H9 (cell line): ENCODE measurements at regions not wholly inside any gene's neighbourhood (a gene's known extent, or its start where the extent isn't known, plus 50 kb on each side); places are given as distances from the start of the nearest gene placed in this dataset.

Source experiments
- DNase-seq: peaks from one replicate; pipeline ENCODE4 v3.0.0-alpha.2; 2017
- H2AFZ ChIP-seq: one replicate; pipeline ENCODE4 v1.6.1; 2013; ENCODE audit warnings: mild to moderate bottlenecking, low read length, control low read depth, moderate library complexity
- H2AK5ac ChIP-seq: 2 replicates; pipeline ENCODE4 v1.6.1; 2013; ENCODE audit warnings: low read length, control low read depth, mixed read lengths; ENCODE audit not compliant: insufficient read length
- H2BK120ac ChIP-seq: one replicate; pipeline ENCODE4 v1.6.1; 2013; ENCODE audit warnings: low read depth, mild to moderate bottlenecking, low read length, control low read depth, inconsistent platforms; ENCODE audit not compliant: poor library complexity, severe bottlenecking
- H2BK12ac ChIP-seq: 2 replicates; pipeline ENCODE4 v1.6.1; 2013; ENCODE audit warnings: low read length, control low read depth, mixed read lengths, low read depth; ENCODE audit not compliant: insufficient read length
- H2BK15ac ChIP-seq: 2 replicates; pipeline ENCODE4 v1.6.1; 2013; ENCODE audit warnings: low read depth, low read length, control low read depth
- H2BK20ac ChIP-seq: one replicate; pipeline ENCODE4 v1.6.1; 2013; ENCODE audit warnings: low read depth, mild to moderate bottlenecking, low read length, control low read depth, inconsistent platforms; ENCODE audit not compliant: poor library complexity, severe bottlenecking
- H2BK5ac ChIP-seq: 2 replicates; pipeline ENCODE4 v1.6.1; 2013; ENCODE audit warnings: low read length, control low read depth, mixed read lengths; ENCODE audit not compliant: insufficient read length
- H3K14ac ChIP-seq: 2 replicates; pipeline ENCODE4 v1.6.1; 2013; ENCODE audit warnings: low read length, control low read depth; ENCODE audit not compliant: insufficient read depth
- H3K18ac ChIP-seq: 2 replicates; pipeline ENCODE4 v1.6.1; 2013; ENCODE audit warnings: low read depth, mild to moderate bottlenecking, mixed read lengths, low read length, control low read depth; ENCODE audit not compliant: insufficient read length
- H3K23ac ChIP-seq: 2 replicates; pipeline ENCODE4 v1.6.1; 2013; ENCODE audit warnings: low read length, control low read depth, mixed read lengths, low read depth; ENCODE audit not compliant: insufficient read length
- H3K23me2 ChIP-seq: 2 replicates; pipeline ENCODE4 v1.6.1; 2013; ENCODE audit warnings: low read depth, mild to moderate bottlenecking, mixed read lengths, low read length, control low read depth; ENCODE audit not compliant: insufficient read length, poor library complexity, severe bottlenecking
- H3K27ac ChIP-seq: 2 replicates; pipeline ENCODE4 v1.5.1; 2013; ENCODE audit warnings: low read length, control low read depth, mixed read lengths, low read depth; ENCODE audit not compliant: insufficient read length
- H3K27me3 ChIP-seq: 2 replicates; pipeline ENCODE4 v1.6.1; 2013; ENCODE audit warnings: low read length, control low read depth, inconsistent platforms; ENCODE audit not compliant: insufficient read depth
- H3K4ac ChIP-seq: 2 replicates; pipeline ENCODE4 v1.6.1; 2013; ENCODE audit warnings: low read depth, mild to moderate bottlenecking, control low read depth, inconsistent platforms, low read length, moderate library complexity
- H3K4me1 ChIP-seq: 2 replicates; pipeline ENCODE4 v1.6.1; 2013; ENCODE audit warnings: low read length, control low read depth, inconsistent platforms; ENCODE audit not compliant: insufficient read depth
- H3K4me2 ChIP-seq: 2 replicates; pipeline ENCODE4 v1.6.1; 2013; ENCODE audit warnings: low read length, control low read depth, mixed read lengths; ENCODE audit not compliant: insufficient read length, insufficient read depth
- H3K56ac ChIP-seq: 2 replicates; pipeline ENCODE4 v1.6.1; 2013; ENCODE audit warnings: low read depth, mild to moderate bottlenecking, mixed read lengths, low read length, control low read depth; ENCODE audit not compliant: insufficient read length
- H3K79me1 ChIP-seq: 2 replicates; pipeline ENCODE4 v1.6.1; 2013; ENCODE audit warnings: low read depth, mild to moderate bottlenecking, moderate library complexity, low read length, control low read depth, inconsistent platforms; ENCODE audit not compliant: insufficient read depth, poor library complexity, severe bottlenecking
- H3K79me2 ChIP-seq: 2 replicates; pipeline ENCODE4 v1.6.1; 2013; ENCODE audit warnings: low read length, control low read depth, inconsistent platforms; ENCODE audit not compliant: insufficient read depth
- H3K9ac ChIP-seq: 2 replicates; pipeline ENCODE4 v1.6.1; 2013; ENCODE audit warnings: low read length, control low read depth, mixed read lengths; ENCODE audit not compliant: insufficient read length; ENCODE audit errors: extremely low read depth
- H3K9me3 ChIP-seq: one replicate; pipeline ENCODE4 v1.6.1; 2013; ENCODE audit warnings: low read depth, low read length, inconsistent platforms; ENCODE audit not compliant: control insufficient read depth
- H3T11ph ChIP-seq: one replicate; pipeline ENCODE4 v1.6.1; 2013; ENCODE audit warnings: mild to moderate bottlenecking, low read length, control low read depth, inconsistent platforms
- H4K20me1 ChIP-seq: one replicate; pipeline ENCODE4 v1.6.1; 2013; ENCODE audit not compliant: control insufficient read depth, insufficient read length, insufficient read depth
- H4K5ac ChIP-seq: 2 replicates; pipeline ENCODE4 v1.6.1; 2013; ENCODE audit warnings: low read depth, mild to moderate bottlenecking, mixed read lengths, low read length, control low read depth; ENCODE audit not compliant: insufficient read length
- H4K8ac ChIP-seq: replicated peaks from 2 replicates; pipeline ENCODE4 v1.6.1; 2013; ENCODE audit warnings: low read length, control low read depth, mixed read lengths, low read depth; ENCODE audit not compliant: insufficient read length
- H4K91ac ChIP-seq: 2 replicates; pipeline ENCODE4 v1.6.1; 2013; ENCODE audit warnings: low read depth, mild to moderate bottlenecking, moderate library complexity, mixed read lengths, low read length, control low read depth; ENCODE audit not compliant: insufficient read length
- H3K27ac Mint-ChIP-seq, 3 experiments: 2 replicates in 2 of 3; 3 replicates in 1 of 3; pipeline ENCODE4 v1.8.0; 2020 to 2021; ENCODE audit warnings: mixed read lengths in 3 of 3, mild to moderate bottlenecking in 1 of 3, moderate library complexity in 1 of 3
- H3K27me3 Mint-ChIP-seq: 2 replicates; pipeline ENCODE4 v1.8.0; 2021; ENCODE audit warnings: low read depth, mild to moderate bottlenecking, moderate library complexity, mixed read lengths
- H3K36me3 Mint-ChIP-seq, 3 experiments: 2 replicates in 2 of 3; 3 replicates in 1 of 3; pipeline ENCODE4 v1.8.0; 2020 to 2021; ENCODE audit warnings: low read depth in 3 of 3, mixed read lengths in 3 of 3; ENCODE audit not compliant: insufficient read depth in 1 of 3
- H3K4me1 Mint-ChIP-seq, 2 experiments: 2 replicates each; pipeline ENCODE4 v1.8.0; 2020; ENCODE audit warnings: mixed read lengths in 2 of 2
- H3K4me3 Mint-ChIP-seq, 2 experiments: 2 replicates in 1 of 2; 3 replicates in 1 of 2; pipeline ENCODE4 v1.8.0; 2020 to 2021; ENCODE audit warnings: mild to moderate bottlenecking in 2 of 2, mixed read lengths in 2 of 2, moderate library complexity in 1 of 2
- H3K9me3 Mint-ChIP-seq, 2 experiments: 2 replicates in 1 of 2; 3 replicates in 1 of 2; pipeline ENCODE4 v1.8.0; 2020; ENCODE audit warnings: mild to moderate bottlenecking in 2 of 2, mixed read lengths in 2 of 2, moderate library complexity in 1 of 2
- WGBS: extraction: QIAGEN DNeasy Blood & Tissue Kit; methylation state at CpG from one replicate; pipeline ENCODE4 v1.1.7; 2013; ENCODE audit warnings: missing lambda C conversion rate, low lambda C conversion rate, mixed read lengths; ENCODE audit not compliant: insufficient read length; ENCODE audit errors: extremely low coverage; 5-methylcytosine and 5-hydroxymethylcytosine counted together
- TF ChIP-seq, protein P1 (sequence below): fragments of 200-600 bp; sonication (generic); conservative IDR thresholded peaks from 3 replicates; pipeline ENCODE4 v1.8.0; 2021; ENCODE audit warnings: antibody characterized with exemption, mild to moderate bottlenecking

GRCh38 chr6:21455071-21455470 lies 138.5 kb upstream of the SOX4 start:
- no CpG with 5 or more reads among the region's 6 CpGs for WGBS
- H3K27ac ChIP-seq = no peak overlapping the region
- no peaks in the 10 kb centered on the region for H3K79me2 ChIP-seq
- H3K56ac ChIP-seq = no peak overlapping the region
- H2BK15ac ChIP-seq = no peak overlapping the region
- H3K4me2 ChIP-seq = no peak overlapping the region
- H2BK120ac ChIP-seq = no peak overlapping the region
- Mint-ChIP-seq H3K9me3 (no peaks in the 10 kb centered on the region), H3K27me3 (no peaks in the 10 kb centered on the region; the same call in 1 of the 2 replicates), H3K27ac (no peak overlapping the region), H3K4me1 (no peaks in the 10 kb centered on the region), H3K36me3 (no peaks in the 10 kb centered on the region), H3K4me3 (no peak overlapping the region)
- no peak overlapping the region for H4K8ac ChIP-seq
- H2BK12ac ChIP-seq = no peak overlapping the region
- H2BK5ac ChIP-seq = no peak overlapping the region
- no peak overlapping the region for H2AFZ ChIP-seq
- H4K20me1 ChIP-seq = no peaks in the 10 kb centered on the region
- H3K23me2 ChIP-seq = no peaks in the 10 kb centered on the region
- no peak overlapping the region for H3K14ac ChIP-seq
- no peak for DNase-seq
- H3K79me1 ChIP-seq = no peaks in the 10 kb centered on the region
- H3K18ac ChIP-seq = no peak overlapping the region
- no peak overlapping the region for H3K4ac ChIP-seq
- H4K91ac ChIP-seq = no peak overlapping the region
- no peak overlapping the region for H3K9ac ChIP-seq
- no peak overlapping the region for H2AK5ac ChIP-seq
- H3K9me3 ChIP-seq = no peaks in the 10 kb centered on the region
- no peak overlapping the region for H3T11ph ChIP-seq
- no peak overlapping the region for H3K23ac ChIP-seq
- no peaks in the 10 kb centered on the region for H3K27me3 ChIP-seq
- no peaks in the 10 kb centered on the region for H3K4me1 ChIP-seq
- no peak overlapping the region for H2BK20ac ChIP-seq
- H4K5ac ChIP-seq = no peak overlapping the region
- TF ChIP-seq, protein P1, sequence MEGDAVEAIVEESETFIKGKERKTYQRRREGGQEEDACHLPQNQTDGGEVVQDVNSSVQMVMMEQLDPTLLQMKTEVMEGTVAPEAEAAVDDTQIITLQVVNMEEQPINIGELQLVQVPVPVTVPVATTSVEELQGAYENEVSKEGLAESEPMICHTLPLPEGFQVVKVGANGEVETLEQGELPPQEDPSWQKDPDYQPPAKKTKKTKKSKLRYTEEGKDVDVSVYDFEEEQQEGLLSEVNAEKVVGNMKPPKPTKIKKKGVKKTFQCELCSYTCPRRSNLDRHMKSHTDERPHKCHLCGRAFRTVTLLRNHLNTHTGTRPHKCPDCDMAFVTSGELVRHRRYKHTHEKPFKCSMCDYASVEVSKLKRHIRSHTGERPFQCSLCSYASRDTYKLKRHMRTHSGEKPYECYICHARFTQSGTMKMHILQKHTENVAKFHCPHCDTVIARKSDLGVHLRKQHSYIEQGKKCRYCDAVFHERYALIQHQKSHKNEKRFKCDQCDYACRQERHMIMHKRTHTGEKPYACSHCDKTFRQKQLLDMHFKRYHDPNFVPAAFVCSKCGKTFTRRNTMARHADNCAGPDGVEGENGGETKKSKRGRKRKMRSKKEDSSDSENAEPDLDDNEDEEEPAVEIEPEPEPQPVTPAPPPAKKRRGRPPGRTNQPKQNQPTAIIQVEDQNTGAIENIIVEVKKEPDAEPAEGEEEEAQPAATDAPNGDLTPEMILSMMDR = no peak
